GM19023 (cell line): ENCODE measurements at regions not wholly inside any gene's neighbourhood (a gene's known extent, or its start where the extent isn't known, plus 50 kb on each side); places are given as distances from the start of the nearest gene placed in this dataset.

Experiments used
- ATAC-seq: cut with Tn5 transposase; IDR thresholded peaks from one replicate; pipeline ENCODE4 v1.9.1; 2021; ENCODE audit warnings: mild to moderate bottlenecking, moderate library complexity; ENCODE audit not compliant: unreplicated experiment

- ATAC-seq = no peak
Measured at GRCh38 chr20:60653111-60653845, 598.8 kb upstream of the CDH4 start.

DNA sequence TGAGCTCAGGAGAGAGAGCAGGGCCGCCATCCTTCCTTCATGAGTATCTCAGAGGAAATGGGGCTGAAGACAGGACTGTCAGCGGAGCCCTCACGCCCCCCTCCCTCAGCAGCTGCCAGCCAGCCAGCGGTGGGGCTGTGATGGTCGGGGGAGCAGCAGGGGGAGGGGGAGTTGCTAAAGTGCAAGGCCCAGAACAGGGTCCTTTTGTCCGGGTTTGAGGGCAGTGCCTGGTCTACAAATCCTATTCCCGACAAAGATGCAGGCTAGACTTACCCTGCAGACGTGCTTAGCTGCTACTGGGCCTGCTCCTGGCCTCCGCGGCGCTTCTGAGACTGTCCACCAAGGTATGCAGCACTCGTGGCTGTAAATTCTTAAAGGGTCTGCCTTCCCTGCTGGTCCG is 593.4 kb upstream of the CDH4 start:
- ATAC-seq = no peak

GRCh38 chr20:60659240-60659639 is 592.8 kb upstream of the CDH4 start:
- no peak for ATAC-seq

DNA sequence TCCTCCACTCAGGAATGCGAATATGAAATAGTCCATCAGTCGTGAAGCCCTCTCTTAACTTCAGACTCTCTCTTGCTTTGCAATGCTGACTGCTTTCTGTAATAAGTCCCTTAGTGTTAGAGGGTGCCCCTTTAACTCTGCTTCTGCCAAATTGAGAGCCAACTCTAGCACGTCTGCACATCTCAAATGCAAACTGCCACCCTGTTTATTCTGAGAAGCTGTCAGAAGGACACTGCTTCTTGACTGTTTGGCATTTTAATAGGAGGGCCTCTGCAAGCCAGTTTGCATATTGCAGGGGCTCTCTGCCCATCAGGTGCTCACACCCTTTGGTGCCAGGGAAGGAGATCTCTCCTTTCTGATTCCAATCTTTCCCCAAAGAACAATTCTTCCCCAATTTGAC is 589.8 kb upstream of the CDH4 start:
- no peak for ATAC-seq

DNA sequence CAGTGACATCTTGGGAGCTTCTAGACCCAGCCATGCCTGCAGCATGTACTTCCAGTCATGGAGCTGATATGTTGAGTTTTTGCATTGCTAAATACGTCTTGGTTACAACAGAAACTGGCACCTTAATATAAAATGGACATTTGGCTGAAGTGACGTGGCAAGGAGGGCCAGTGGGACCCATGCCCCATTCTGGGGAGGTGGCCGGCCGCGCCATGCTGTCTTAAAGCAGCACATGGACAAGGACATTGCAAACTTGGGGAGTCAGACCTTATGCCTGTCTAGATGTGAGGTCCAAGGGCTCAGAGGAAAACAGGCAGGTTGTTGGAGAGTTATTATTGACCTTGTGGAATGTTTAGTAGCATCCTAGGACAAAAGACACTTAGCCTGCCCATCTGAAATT is 588.0 kb upstream of the CDH4 start:
- no peak for ATAC-seq

DNA sequence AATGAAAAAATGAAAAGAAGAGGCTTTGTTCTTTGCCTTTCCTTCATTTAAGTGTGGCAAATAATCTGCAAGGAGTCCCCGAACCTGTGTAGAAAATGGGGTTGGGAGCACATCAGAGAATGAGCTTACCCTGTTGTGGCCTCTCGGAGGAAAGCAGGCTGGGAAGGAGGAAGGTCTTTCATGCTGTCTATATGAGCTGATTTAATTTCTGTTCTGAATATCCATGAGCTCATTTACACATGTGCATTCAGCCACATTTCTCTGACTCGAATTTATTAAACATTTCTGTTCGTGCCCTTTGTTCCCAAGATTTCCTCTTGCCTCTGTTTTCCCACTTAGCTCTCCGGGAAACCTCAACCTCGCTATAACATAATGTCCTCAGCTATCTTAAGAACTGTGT is 584.4 kb upstream of the CDH4 start:
- no peak for ATAC-seq

- no peak for ATAC-seq
Measured at GRCh38 chr20:60669211-60669610, 582.9 kb upstream of the CDH4 start.

DNA sequence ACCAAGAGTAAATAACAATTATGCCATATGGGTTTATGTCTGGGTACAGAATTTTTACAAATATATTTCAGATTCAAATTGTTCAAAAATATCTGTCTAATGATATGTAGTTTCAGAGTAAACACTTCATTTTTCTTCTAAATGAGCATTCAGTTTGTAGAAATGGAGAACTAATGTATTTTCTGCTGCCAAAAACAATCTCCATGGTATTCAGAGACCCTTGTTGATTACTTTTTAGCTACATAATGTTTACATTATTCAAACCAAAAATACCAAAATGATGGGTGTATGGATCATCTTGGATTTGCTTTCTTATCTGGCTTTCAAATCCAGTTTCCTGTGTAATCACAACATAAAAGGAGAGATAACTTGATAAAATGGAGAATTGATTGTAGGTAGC is 576.0 kb upstream of the CDH4 start:
- ATAC-seq = no peak

- ATAC-seq = no peak
Measured at GRCh38 chr20:60677819-60678218, 574.2 kb upstream of the CDH4 start.

GRCh38 chr20:60680554-60680953 is 571.5 kb upstream of the CDH4 start:
- no peak for ATAC-seq

GRCh38 chr20:60687213-60687612 is 564.8 kb upstream of the CDH4 start:
- no peak for ATAC-seq

GRCh38 chr20:60690771-60691170 is 561.3 kb upstream of the CDH4 start:
- ATAC-seq = no peak

DNA sequence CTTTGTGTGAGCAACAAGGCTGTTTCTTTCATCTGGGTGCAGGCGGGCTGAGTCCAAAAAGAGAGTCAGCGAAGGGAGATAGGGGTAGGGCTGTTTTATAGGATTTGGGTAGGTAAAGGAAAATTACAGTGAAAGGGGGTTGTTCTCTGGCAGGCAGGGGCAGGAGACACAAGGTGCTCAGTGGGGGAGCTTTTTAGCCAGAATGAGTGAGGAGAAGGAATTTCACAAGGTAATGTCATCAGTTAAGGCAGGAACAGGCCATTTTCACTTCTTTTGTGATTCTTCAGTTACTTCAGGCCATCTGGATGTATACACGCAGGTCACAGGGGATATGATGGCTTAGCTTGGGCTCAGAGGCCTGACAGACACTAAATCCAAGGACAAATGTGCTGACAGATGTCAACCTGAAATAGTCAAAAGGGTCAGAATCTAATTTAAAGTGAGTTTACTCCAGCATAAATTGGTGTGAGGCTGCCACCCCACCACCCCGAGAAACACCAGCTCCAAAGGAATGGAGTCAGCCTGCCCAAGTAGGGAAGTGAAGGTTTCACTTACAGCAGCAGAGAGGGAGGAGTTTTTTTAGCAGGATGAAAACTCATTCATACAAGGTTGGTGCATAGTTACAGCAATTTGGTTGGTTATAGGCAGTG is 560.0 kb upstream of the CDH4 start:
- no peak for ATAC-seq

DNA sequence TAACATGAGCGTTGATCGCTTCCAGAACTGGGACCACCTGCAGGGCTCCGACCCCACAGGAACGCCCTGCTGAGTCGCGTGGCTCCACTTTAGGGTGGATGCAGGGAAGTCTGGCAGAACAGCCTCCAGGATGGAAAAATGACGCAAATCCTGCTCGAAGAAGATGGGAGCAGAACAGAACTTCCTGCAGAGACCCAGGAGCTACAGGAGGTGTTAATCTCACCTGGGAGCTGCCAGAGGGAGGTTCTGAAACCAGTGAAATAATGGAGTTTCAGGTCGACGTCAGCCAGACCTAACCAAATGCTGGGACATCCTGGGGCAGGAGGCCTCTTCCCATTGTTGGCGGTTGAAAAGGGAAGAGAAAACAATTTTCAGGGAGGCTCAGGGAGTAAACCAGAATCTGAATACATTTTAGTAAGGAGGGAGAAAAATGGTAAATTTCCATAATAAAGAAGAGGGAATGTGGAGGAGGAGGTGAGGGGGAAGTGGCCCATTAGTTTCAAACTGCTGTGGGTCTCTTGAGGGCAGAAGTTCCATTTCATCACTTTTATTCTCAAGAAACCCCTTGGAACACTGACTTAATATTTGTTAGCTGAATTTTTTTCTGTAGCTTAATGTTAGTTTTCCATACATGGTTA is 558.4 kb upstream of the CDH4 start:
- ATAC-seq = no peak

DNA sequence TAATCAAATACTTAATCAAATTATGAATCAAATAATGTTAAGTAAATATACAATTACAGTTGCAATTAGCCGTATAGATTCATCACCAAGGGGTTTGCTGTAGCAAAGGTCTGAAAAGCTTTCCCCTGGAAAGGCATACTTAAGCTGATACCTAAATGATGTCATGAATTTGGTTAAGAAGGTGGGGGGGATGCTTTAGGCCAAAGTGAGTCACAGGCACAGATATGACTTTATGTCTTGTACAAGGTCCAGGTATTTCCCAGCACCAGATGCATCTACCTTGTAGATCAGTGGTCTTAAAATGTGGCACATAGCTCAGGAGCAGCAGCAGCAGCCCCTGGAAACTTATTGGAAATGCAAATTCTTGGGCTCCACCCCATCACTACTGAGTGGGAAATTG is 557.3 kb upstream of the CDH4 start:
- ATAC-seq = no peak

DNA sequence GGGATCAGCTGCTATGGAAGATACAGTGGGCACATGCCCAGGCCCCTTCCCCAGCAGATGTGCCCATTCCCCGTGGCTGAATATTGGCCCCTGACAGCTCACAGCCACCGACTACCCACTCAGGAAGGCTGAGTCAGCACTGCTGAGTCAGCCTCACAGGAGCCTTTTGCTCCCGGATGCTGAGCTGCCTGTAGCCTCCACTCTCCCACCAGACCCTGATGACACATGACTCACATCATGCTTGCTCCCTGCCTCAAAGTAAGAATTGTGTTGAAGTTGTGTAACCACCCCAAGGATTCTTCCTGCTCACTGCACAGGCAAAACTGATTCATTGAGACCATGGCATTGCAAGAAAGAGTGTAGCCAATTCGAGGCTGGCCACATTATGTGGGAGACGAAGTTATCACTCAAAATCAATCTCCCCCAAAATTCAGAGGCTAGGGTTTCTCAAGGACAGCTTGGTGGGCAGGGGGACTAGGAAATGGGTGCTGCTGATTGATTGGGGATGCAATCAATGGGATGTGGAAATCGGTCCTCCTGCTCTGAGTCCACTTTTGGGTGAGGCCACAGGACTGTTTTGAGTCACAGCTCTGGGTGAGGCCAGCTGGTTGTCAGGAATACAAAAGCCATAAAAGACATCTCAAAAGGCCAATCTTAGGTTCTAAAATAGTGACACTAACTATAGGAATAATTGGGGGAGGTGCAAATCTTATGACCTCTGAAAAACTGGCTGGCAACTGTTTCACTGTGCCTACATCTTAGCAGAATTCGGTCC is 556.6 kb upstream of the CDH4 start:
- ATAC-seq = no peak

DNA sequence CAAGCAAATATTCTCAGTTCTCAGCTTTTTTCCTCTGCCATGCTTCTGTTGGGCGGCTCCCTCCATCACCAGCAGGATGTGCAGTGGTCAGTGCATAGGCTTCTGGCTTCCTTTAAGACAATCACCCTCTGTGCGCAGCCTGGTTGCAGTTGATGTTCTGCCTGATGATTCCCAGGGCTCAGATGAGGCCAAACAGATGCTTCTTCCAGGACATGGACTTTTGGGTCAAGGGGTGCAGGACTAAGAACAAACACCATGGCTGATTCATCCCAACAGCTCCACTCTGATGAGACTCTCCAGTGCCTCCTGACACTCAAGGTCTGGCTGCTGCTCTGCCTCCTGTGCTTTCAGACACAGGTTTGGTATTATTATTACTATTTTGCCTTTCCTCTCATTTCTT is 554.8 kb upstream of the CDH4 start:
- ATAC-seq = no peak

DNA sequence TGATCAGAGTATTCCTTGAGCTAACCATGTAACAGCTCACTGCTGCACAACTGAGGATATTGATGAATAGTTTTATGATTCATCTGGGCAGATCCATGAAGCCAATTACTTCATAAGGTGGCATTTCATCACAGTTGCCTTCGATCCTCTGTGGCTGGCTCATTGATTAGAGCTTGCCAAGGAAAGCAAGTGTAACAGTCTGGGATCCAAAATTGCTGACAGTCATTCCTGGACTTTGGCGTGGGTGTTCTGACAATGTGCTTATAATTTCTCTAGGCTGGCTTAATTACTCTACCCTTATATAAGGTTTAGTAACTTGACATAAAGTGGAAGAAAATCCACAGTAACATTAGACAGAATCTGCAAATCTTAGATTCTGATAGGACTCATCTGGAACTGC is 551.3 kb upstream of the CDH4 start:
- no peak for ATAC-seq

DNA sequence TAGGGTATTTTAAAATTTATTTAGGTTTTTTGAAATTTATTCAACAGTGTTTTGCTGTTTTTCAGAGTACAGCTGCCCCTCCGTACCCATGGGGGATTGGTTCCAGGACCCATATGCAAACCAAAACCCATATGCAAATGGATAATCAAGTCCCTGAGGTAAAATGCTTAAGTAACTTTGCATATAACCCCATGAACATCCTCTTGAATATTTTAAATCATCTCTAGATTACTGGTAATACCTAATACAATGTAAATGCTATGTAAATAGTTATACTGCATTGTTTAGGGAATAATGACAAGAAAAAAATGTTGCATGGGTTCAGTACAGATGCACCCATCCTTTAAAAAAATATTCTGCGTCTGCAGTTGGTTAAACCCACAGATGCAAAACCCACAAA is 547.9 kb upstream of the CDH4 start:
- ATAC-seq = no peak

- no peak for ATAC-seq
Measured at GRCh38 chr20:60713396-60713795, 538.7 kb upstream of the CDH4 start.

DNA sequence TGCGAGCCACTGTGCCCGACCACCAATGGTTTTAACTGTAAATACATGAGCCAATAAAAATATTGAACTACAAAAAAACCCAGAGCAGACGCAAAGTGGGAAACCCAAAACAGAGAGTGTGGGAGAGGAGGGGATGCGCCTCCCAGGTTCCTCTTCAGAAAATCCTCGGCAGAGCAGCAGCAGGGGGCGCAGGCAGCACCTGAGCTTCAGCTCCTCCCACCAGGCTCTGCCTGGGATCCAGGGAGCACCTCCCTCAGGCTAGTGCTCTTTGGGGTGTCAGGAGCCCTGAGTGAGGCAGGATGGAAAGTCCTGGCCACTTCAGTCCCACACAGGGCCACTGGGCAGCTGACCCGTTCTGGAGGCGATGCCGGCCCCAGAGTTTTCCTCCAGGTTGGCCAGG is 536.9 kb upstream of the CDH4 start:
- ATAC-seq = no peak
